H9 (cell line): ENCODE measurements at regions not wholly inside any gene's neighbourhood (a gene's known extent, or its start where the extent isn't known, plus 50 kb on each side); places are given as distances from the start of the nearest gene placed in this dataset.

ENCODE experiments used
- DNase-seq: peaks from one replicate; pipeline ENCODE4 v3.0.0-alpha.2; 2017
- H2AFZ ChIP-seq: one replicate; pipeline ENCODE4 v1.6.1; 2013; ENCODE audit warnings: mild to moderate bottlenecking, low read length, control low read depth, moderate library complexity
- H2AK5ac ChIP-seq: 2 replicates; pipeline ENCODE4 v1.6.1; 2013; ENCODE audit warnings: low read length, control low read depth, mixed read lengths; ENCODE audit not compliant: insufficient read length
- H2BK120ac ChIP-seq: one replicate; pipeline ENCODE4 v1.6.1; 2013; ENCODE audit warnings: low read depth, mild to moderate bottlenecking, low read length, control low read depth, inconsistent platforms; ENCODE audit not compliant: poor library complexity, severe bottlenecking
- H2BK12ac ChIP-seq: 2 replicates; pipeline ENCODE4 v1.6.1; 2013; ENCODE audit warnings: low read length, control low read depth, mixed read lengths, low read depth; ENCODE audit not compliant: insufficient read length
- H2BK15ac ChIP-seq: 2 replicates; pipeline ENCODE4 v1.6.1; 2013; ENCODE audit warnings: low read depth, low read length, control low read depth
- H2BK20ac ChIP-seq: one replicate; pipeline ENCODE4 v1.6.1; 2013; ENCODE audit warnings: low read depth, mild to moderate bottlenecking, low read length, control low read depth, inconsistent platforms; ENCODE audit not compliant: poor library complexity, severe bottlenecking
- H2BK5ac ChIP-seq: 2 replicates; pipeline ENCODE4 v1.6.1; 2013; ENCODE audit warnings: low read length, control low read depth, mixed read lengths; ENCODE audit not compliant: insufficient read length
- H3K14ac ChIP-seq: 2 replicates; pipeline ENCODE4 v1.6.1; 2013; ENCODE audit warnings: low read length, control low read depth; ENCODE audit not compliant: insufficient read depth
- H3K18ac ChIP-seq: 2 replicates; pipeline ENCODE4 v1.6.1; 2013; ENCODE audit warnings: low read depth, mild to moderate bottlenecking, mixed read lengths, low read length, control low read depth; ENCODE audit not compliant: insufficient read length
- H3K23ac ChIP-seq: 2 replicates; pipeline ENCODE4 v1.6.1; 2013; ENCODE audit warnings: low read length, control low read depth, mixed read lengths, low read depth; ENCODE audit not compliant: insufficient read length
- H3K23me2 ChIP-seq: 2 replicates; pipeline ENCODE4 v1.6.1; 2013; ENCODE audit warnings: low read depth, mild to moderate bottlenecking, mixed read lengths, low read length, control low read depth; ENCODE audit not compliant: insufficient read length, poor library complexity, severe bottlenecking
- H3K27ac ChIP-seq: 2 replicates; pipeline ENCODE4 v1.5.1; 2013; ENCODE audit warnings: low read length, control low read depth, mixed read lengths, low read depth; ENCODE audit not compliant: insufficient read length
- H3K27me3 ChIP-seq: 2 replicates; pipeline ENCODE4 v1.6.1; 2013; ENCODE audit warnings: low read length, control low read depth, inconsistent platforms; ENCODE audit not compliant: insufficient read depth
- H3K4ac ChIP-seq: 2 replicates; pipeline ENCODE4 v1.6.1; 2013; ENCODE audit warnings: low read depth, mild to moderate bottlenecking, control low read depth, inconsistent platforms, low read length, moderate library complexity
- H3K4me1 ChIP-seq: 2 replicates; pipeline ENCODE4 v1.6.1; 2013; ENCODE audit warnings: low read length, control low read depth, inconsistent platforms; ENCODE audit not compliant: insufficient read depth
- H3K4me2 ChIP-seq: 2 replicates; pipeline ENCODE4 v1.6.1; 2013; ENCODE audit warnings: low read length, control low read depth, mixed read lengths; ENCODE audit not compliant: insufficient read length, insufficient read depth
- H3K56ac ChIP-seq: 2 replicates; pipeline ENCODE4 v1.6.1; 2013; ENCODE audit warnings: low read depth, mild to moderate bottlenecking, mixed read lengths, low read length, control low read depth; ENCODE audit not compliant: insufficient read length
- H3K79me1 ChIP-seq: 2 replicates; pipeline ENCODE4 v1.6.1; 2013; ENCODE audit warnings: low read depth, mild to moderate bottlenecking, moderate library complexity, low read length, control low read depth, inconsistent platforms; ENCODE audit not compliant: insufficient read depth, poor library complexity, severe bottlenecking
- H3K79me2 ChIP-seq: 2 replicates; pipeline ENCODE4 v1.6.1; 2013; ENCODE audit warnings: low read length, control low read depth, inconsistent platforms; ENCODE audit not compliant: insufficient read depth
- H3K9ac ChIP-seq: 2 replicates; pipeline ENCODE4 v1.6.1; 2013; ENCODE audit warnings: low read length, control low read depth, mixed read lengths; ENCODE audit not compliant: insufficient read length; ENCODE audit errors: extremely low read depth
- H3K9me3 ChIP-seq: one replicate; pipeline ENCODE4 v1.6.1; 2013; ENCODE audit warnings: low read depth, low read length, inconsistent platforms; ENCODE audit not compliant: control insufficient read depth
- H3T11ph ChIP-seq: one replicate; pipeline ENCODE4 v1.6.1; 2013; ENCODE audit warnings: mild to moderate bottlenecking, low read length, control low read depth, inconsistent platforms
- H4K20me1 ChIP-seq: one replicate; pipeline ENCODE4 v1.6.1; 2013; ENCODE audit not compliant: control insufficient read depth, insufficient read length, insufficient read depth
- H4K5ac ChIP-seq: 2 replicates; pipeline ENCODE4 v1.6.1; 2013; ENCODE audit warnings: low read depth, mild to moderate bottlenecking, mixed read lengths, low read length, control low read depth; ENCODE audit not compliant: insufficient read length
- H4K8ac ChIP-seq: replicated peaks from 2 replicates; pipeline ENCODE4 v1.6.1; 2013; ENCODE audit warnings: low read length, control low read depth, mixed read lengths, low read depth; ENCODE audit not compliant: insufficient read length
- H4K91ac ChIP-seq: 2 replicates; pipeline ENCODE4 v1.6.1; 2013; ENCODE audit warnings: low read depth, mild to moderate bottlenecking, moderate library complexity, mixed read lengths, low read length, control low read depth; ENCODE audit not compliant: insufficient read length
- H3K27ac Mint-ChIP-seq, 3 experiments: 2 replicates in 2 of 3; 3 replicates in 1 of 3; pipeline ENCODE4 v1.8.0; 2020 to 2021; ENCODE audit warnings: mixed read lengths in 3 of 3, mild to moderate bottlenecking in 1 of 3, moderate library complexity in 1 of 3
- H3K27me3 Mint-ChIP-seq: 2 replicates; pipeline ENCODE4 v1.8.0; 2021; ENCODE audit warnings: low read depth, mild to moderate bottlenecking, moderate library complexity, mixed read lengths
- H3K36me3 Mint-ChIP-seq, 3 experiments: 2 replicates in 2 of 3; 3 replicates in 1 of 3; pipeline ENCODE4 v1.8.0; 2020 to 2021; ENCODE audit warnings: low read depth in 3 of 3, mixed read lengths in 3 of 3; ENCODE audit not compliant: insufficient read depth in 1 of 3
- H3K4me1 Mint-ChIP-seq, 2 experiments: 2 replicates each; pipeline ENCODE4 v1.8.0; 2020; ENCODE audit warnings: mixed read lengths in 2 of 2
- H3K4me3 Mint-ChIP-seq, 2 experiments: 2 replicates in 1 of 2; 3 replicates in 1 of 2; pipeline ENCODE4 v1.8.0; 2020 to 2021; ENCODE audit warnings: mild to moderate bottlenecking in 2 of 2, mixed read lengths in 2 of 2, moderate library complexity in 1 of 2
- H3K9me3 Mint-ChIP-seq, 2 experiments: 2 replicates in 1 of 2; 3 replicates in 1 of 2; pipeline ENCODE4 v1.8.0; 2020; ENCODE audit warnings: mild to moderate bottlenecking in 2 of 2, mixed read lengths in 2 of 2, moderate library complexity in 1 of 2
- TF ChIP-seq, protein P1 (sequence below): fragments of 200-600 bp; sonication (generic); conservative IDR thresholded peaks from 3 replicates; pipeline ENCODE4 v1.8.0; 2021; ENCODE audit warnings: antibody characterized with exemption, mild to moderate bottlenecking

DNA sequence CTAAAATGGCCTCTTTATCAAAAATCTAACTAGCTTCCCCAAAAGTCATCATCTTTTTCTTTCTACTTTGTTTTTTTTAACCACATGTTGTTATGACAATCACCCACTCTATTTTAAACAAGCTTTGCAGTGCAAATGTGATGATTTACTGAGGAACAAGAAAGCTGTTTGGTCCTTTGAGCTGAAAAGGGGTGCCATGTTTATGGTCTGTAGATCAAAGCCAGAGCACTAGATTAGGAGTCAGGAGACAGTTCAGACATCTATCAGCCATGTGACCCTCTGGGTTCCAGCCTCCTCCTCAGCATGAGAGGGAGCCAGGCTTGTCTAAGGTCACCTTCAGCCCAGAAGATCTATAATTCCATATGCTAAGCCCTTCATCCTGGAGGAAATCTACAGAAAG is 65.9 kb downstream of the RPL22L1 start:
- no peak overlapping the region for H3T11ph ChIP-seq
- no peak overlapping the region for H3K14ac ChIP-seq
- H3K27ac Mint-ChIP-seq, result no peak overlapping the region
- H3K9me3 ChIP-seq, result no peaks in the 10 kb centered on the region
- no peak overlapping the region for H2AK5ac ChIP-seq
- H3K4me2 ChIP-seq, result no peak overlapping the region
- no peak overlapping the region for H4K5ac ChIP-seq
- H4K20me1 ChIP-seq, result no peaks in the 10 kb centered on the region
- no peak overlapping the region for H3K18ac ChIP-seq
- H4K91ac ChIP-seq, result no peak overlapping the region
- no peak overlapping the region for H3K27ac ChIP-seq
- no peak overlapping the region for H2BK15ac ChIP-seq
- H3K79me2 ChIP-seq, result no peaks in the 10 kb centered on the region
- H3K79me1 ChIP-seq, result no peaks in the 10 kb centered on the region
- H3K9me3 Mint-ChIP-seq, result peaks cover 3 to 4% of the 10 kb centered on the region in 2 experiments; a peak in 3 of 5 replicates
- no peaks in the 10 kb centered on the region for H3K23me2 ChIP-seq
- peaks cover 2% of the 10 kb centered on the region; the same call in 1 of the 2 replicates for H3K4me1 ChIP-seq
- no peak overlapping the region for H2AFZ ChIP-seq
- no peak for DNase-seq
- H4K8ac ChIP-seq, result no peak overlapping the region
- no peak overlapping the region for H3K4me3 Mint-ChIP-seq
- no peaks in the 10 kb centered on the region for H3K27me3 Mint-ChIP-seq
- no peak overlapping the region for H3K56ac ChIP-seq
- H2BK5ac ChIP-seq, result no peak overlapping the region
- H3K4me1 Mint-ChIP-seq, result peaks cover 18 to 23% of the 10 kb centered on the region in 2 experiments
- peaks cover 0 to 3% (median 0%) of the 10 kb centered on the region in 3 experiments; a peak in 1 of 7 replicates for H3K36me3 Mint-ChIP-seq
- H2BK20ac ChIP-seq, result no peak overlapping the region
- H3K9ac ChIP-seq, result no peak overlapping the region
- no peak overlapping the region for H3K23ac ChIP-seq
- H3K4ac ChIP-seq, result no peak overlapping the region
- H2BK120ac ChIP-seq, result no peak overlapping the region
- TF ChIP-seq, protein P1, sequence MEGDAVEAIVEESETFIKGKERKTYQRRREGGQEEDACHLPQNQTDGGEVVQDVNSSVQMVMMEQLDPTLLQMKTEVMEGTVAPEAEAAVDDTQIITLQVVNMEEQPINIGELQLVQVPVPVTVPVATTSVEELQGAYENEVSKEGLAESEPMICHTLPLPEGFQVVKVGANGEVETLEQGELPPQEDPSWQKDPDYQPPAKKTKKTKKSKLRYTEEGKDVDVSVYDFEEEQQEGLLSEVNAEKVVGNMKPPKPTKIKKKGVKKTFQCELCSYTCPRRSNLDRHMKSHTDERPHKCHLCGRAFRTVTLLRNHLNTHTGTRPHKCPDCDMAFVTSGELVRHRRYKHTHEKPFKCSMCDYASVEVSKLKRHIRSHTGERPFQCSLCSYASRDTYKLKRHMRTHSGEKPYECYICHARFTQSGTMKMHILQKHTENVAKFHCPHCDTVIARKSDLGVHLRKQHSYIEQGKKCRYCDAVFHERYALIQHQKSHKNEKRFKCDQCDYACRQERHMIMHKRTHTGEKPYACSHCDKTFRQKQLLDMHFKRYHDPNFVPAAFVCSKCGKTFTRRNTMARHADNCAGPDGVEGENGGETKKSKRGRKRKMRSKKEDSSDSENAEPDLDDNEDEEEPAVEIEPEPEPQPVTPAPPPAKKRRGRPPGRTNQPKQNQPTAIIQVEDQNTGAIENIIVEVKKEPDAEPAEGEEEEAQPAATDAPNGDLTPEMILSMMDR, result no peak
- no peaks in the 10 kb centered on the region for H3K27me3 ChIP-seq
- no peak overlapping the region for H2BK12ac ChIP-seq
